ENCODE measurements at regions not wholly inside any gene's neighbourhood (a gene's known extent, or its start where the extent isn't known, plus 50 kb on each side); places are given as distances from the start of the nearest gene placed in this dataset.

DNA sequence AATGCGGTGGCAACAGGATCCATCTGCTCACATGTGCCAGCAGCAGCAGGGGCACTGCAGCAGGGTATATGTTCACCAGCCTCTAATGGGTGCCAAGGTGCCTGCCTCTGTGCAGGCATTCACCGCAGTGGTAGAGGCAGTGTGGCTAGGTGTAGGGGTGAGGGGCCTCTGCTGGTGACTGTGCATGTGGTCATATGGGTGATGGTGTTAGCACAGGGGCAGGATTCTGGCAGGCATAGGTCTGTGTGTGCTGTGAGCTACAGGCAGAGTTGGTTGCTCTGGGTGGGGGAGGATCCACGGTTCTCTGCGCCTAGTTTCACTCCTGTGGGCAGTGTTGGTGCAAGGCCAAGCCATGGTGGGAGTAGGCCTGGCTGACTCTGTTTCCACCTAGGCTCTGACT lies 566.5 kb upstream of the GNPDA2 start:
- TF ChIP-seq, protein P1, sequence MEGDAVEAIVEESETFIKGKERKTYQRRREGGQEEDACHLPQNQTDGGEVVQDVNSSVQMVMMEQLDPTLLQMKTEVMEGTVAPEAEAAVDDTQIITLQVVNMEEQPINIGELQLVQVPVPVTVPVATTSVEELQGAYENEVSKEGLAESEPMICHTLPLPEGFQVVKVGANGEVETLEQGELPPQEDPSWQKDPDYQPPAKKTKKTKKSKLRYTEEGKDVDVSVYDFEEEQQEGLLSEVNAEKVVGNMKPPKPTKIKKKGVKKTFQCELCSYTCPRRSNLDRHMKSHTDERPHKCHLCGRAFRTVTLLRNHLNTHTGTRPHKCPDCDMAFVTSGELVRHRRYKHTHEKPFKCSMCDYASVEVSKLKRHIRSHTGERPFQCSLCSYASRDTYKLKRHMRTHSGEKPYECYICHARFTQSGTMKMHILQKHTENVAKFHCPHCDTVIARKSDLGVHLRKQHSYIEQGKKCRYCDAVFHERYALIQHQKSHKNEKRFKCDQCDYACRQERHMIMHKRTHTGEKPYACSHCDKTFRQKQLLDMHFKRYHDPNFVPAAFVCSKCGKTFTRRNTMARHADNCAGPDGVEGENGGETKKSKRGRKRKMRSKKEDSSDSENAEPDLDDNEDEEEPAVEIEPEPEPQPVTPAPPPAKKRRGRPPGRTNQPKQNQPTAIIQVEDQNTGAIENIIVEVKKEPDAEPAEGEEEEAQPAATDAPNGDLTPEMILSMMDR (IDR thresholded peaks at IDR 0.05; ENCODE audit: insufficient read depth, low read length): no peak
- TF ChIP-seq POLR2AphosphoS5 (IDR thresholded peaks at IDR 0.05; ENCODE audit: low read depth) (no peak), GABPA (IDR thresholded peaks at IDR 0.05; ENCODE audit: low read depth) (no peak), SPI1 (IDR thresholded peaks at IDR 0.05; ENCODE audit: borderline replicate concordance, low read depth) (no peak)
- TF ChIP-seq, protein P2, sequence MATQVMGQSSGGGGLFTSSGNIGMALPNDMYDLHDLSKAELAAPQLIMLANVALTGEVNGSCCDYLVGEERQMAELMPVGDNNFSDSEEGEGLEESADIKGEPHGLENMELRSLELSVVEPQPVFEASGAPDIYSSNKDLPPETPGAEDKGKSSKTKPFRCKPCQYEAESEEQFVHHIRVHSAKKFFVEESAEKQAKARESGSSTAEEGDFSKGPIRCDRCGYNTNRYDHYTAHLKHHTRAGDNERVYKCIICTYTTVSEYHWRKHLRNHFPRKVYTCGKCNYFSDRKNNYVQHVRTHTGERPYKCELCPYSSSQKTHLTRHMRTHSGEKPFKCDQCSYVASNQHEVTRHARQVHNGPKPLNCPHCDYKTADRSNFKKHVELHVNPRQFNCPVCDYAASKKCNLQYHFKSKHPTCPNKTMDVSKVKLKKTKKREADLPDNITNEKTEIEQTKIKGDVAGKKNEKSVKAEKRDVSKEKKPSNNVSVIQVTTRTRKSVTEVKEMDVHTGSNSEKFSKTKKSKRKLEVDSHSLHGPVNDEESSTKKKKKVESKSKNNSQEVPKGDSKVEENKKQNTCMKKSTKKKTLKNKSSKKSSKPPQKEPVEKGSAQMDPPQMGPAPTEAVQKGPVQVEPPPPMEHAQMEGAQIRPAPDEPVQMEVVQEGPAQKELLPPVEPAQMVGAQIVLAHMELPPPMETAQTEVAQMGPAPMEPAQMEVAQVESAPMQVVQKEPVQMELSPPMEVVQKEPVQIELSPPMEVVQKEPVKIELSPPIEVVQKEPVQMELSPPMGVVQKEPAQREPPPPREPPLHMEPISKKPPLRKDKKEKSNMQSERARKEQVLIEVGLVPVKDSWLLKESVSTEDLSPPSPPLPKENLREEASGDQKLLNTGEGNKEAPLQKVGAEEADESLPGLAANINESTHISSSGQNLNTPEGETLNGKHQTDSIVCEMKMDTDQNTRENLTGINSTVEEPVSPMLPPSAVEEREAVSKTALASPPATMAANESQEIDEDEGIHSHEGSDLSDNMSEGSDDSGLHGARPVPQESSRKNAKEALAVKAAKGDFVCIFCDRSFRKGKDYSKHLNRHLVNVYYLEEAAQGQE (IDR thresholded peaks at IDR 0.05; ENCODE audit: insufficient replicate concordance, low read depth): no peak
